Keratinocyte (primary cell): ENCODE measurements at regions not wholly inside any gene's neighbourhood (a gene's known extent, or its start where the extent isn't known, plus 50 kb on each side); places are given as distances from the start of the nearest gene placed in this dataset.

Experiments used
- DNase-seq: peaks from one replicate; pipeline ENCODE4 v3.0.0-alpha.2; 2011; ENCODE audit warnings: low read depth, missing footprints, low spot score
- FAIRE-seq: peaks from 2 replicates; lab custom pipeline; 2011; peaks lifted over from hg19 to GRCh38; lab: Jason Lieb, UNC
- H2AFZ ChIP-seq: 2 replicates; pipeline ENCODE4 v1.6.0; 2012; ENCODE audit warnings: low read length, control low read depth, inconsistent platforms; ENCODE audit not compliant: control insufficient read depth
- H3K27ac ChIP-seq: 2 replicates; pipeline ENCODE4 v1.5.1; 2011; ENCODE audit warnings: low read length; ENCODE audit not compliant: control insufficient read depth, insufficient read depth
- H3K27me3 ChIP-seq: 3 replicates; pipeline ENCODE4 v1.6.0; 2011; ENCODE audit warnings: low read length; ENCODE audit not compliant: control insufficient read depth, insufficient read depth; ENCODE audit errors: extremely low read depth
- H3K36me3 ChIP-seq, 2 experiments: 2 replicates in 1 of 2; 3 replicates in 1 of 2; pipeline ENCODE4 v1.5.1; 2011; ENCODE audit warnings: low read length in 2 of 2, mild to moderate bottlenecking in 1 of 2; ENCODE audit not compliant: control insufficient read depth in 2 of 2, insufficient read depth in 2 of 2; ENCODE audit errors: extremely low read depth in 1 of 2
- H3K4me1 ChIP-seq: 3 replicates; pipeline ENCODE4 v1.5.1; 2011; ENCODE audit warnings: low read length; ENCODE audit not compliant: control insufficient read depth, insufficient read depth; ENCODE audit errors: extremely low read depth
- H3K4me2 ChIP-seq: 3 replicates; pipeline ENCODE4 v1.6.0; 2011; ENCODE audit warnings: low read depth, low read length; ENCODE audit not compliant: control insufficient read depth, insufficient read depth; ENCODE audit errors: extremely low read depth
- H3K4me3 ChIP-seq, 3 experiments: fragments of 200-600 bp in 1 of 3; sonication (generic) in 1 of 3; 2 replicates in 2 of 3; 3 replicates in 1 of 3; pipeline ENCODE4 v1.5.1; 2011 to 2016; ENCODE audit warnings: low read length in 3 of 3, mild to moderate bottlenecking in 3 of 3, control low read depth in 2 of 3, inconsistent platforms in 1 of 3, low read depth in 1 of 3, mixed read lengths in 1 of 3, mixed run types in 1 of 3, moderate library complexity in 1 of 3; ENCODE audit not compliant: control insufficient read depth in 2 of 3, insufficient read depth in 2 of 3; ENCODE audit errors: extremely low read depth in 1 of 3
- H3K79me2 ChIP-seq: 2 replicates; pipeline ENCODE4 v1.6.0; 2012; ENCODE audit warnings: low read length; ENCODE audit not compliant: control insufficient read depth, insufficient read depth
- H3K9ac ChIP-seq: 3 replicates; pipeline ENCODE4 v1.6.0; 2011; ENCODE audit warnings: low read length; ENCODE audit not compliant: control insufficient read depth, insufficient read depth; ENCODE audit errors: extremely low read depth
- H3K9me1 ChIP-seq: 3 replicates; pipeline ENCODE4 v1.6.0; 2011; ENCODE audit warnings: low read length; ENCODE audit not compliant: control insufficient read depth, insufficient read depth; ENCODE audit errors: extremely low read depth
- H3K9me3 ChIP-seq: 2 replicates; pipeline ENCODE4 v1.5.1; 2012; ENCODE audit warnings: low read depth, low read length; ENCODE audit not compliant: control insufficient read depth
- H4K20me1 ChIP-seq: 3 replicates; pipeline ENCODE4 v1.6.0; 2011; ENCODE audit warnings: low read length; ENCODE audit not compliant: control insufficient read depth, insufficient read depth; ENCODE audit errors: extremely low read depth
- EZH2 ChIP-seq: IDR thresholded peaks from one replicate; pipeline ENCODE4 v1.6.1; 2012; ENCODE audit warnings: inconsistent platforms, mild to moderate bottlenecking, low read length, moderate library complexity
- dilution Hi-C: fragments of 300-500 bp; cut with MboI; formaldehyde crosslinking; loops from one replicate; pipeline ENCODE4 v1.7.0; 2020; ENCODE audit warnings: low sequenced_read_pairs; ENCODE audit not compliant: extremely low pct_ligation_motif_present
- TF ChIP-seq, protein P1 (sequence below), 3 experiments: IDR thresholded peaks in 1 of 3; conservative IDR thresholded peaks in 1 of 3; optimal IDR thresholded peaks in 1 of 3; 2 replicates in 2 of 3; 3 replicates in 1 of 3; pipeline versions ENCODE3 to v1.5.1; 2011; ENCODE audit warnings: low read length in 3 of 3, mild to moderate bottlenecking in 3 of 3, moderate library complexity in 2 of 3, control low read depth in 1 of 3, inconsistent platforms in 1 of 3; ENCODE audit not compliant: insufficient read depth in 2 of 3; ENCODE audit errors: extremely low read depth in 1 of 3

DNA sequence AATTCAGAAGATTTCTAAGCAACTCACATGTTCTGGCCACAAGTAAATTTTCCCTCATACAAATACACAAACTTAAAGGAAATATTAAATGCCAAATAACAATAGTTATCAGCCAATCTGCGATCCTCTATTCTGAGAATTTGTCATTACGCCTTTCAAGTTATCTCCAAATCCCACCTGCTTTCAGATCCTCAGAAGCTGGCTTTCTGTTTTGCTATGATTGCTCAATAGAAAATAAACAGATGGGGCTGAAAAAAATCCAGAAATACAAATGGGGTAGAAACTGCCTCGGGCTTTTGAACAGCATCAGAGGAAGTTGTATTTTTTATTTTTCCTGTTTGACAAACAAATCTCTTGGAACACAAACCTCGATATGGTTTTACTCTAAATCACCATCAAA is 74.0 kb upstream of the CNTN4 start:
- no peak overlapping the region for H3K4me2 ChIP-seq
- TF ChIP-seq EZH2: no peak
- TF ChIP-seq, protein P1, sequence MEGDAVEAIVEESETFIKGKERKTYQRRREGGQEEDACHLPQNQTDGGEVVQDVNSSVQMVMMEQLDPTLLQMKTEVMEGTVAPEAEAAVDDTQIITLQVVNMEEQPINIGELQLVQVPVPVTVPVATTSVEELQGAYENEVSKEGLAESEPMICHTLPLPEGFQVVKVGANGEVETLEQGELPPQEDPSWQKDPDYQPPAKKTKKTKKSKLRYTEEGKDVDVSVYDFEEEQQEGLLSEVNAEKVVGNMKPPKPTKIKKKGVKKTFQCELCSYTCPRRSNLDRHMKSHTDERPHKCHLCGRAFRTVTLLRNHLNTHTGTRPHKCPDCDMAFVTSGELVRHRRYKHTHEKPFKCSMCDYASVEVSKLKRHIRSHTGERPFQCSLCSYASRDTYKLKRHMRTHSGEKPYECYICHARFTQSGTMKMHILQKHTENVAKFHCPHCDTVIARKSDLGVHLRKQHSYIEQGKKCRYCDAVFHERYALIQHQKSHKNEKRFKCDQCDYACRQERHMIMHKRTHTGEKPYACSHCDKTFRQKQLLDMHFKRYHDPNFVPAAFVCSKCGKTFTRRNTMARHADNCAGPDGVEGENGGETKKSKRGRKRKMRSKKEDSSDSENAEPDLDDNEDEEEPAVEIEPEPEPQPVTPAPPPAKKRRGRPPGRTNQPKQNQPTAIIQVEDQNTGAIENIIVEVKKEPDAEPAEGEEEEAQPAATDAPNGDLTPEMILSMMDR (optimal IDR thresholded peaks at IDR 0.05 in 1 of 3, IDR thresholded peaks at IDR 0.05 in 1 of 3, conservative IDR thresholded peaks at IDR 0.05 in 1 of 3; ENCODE audit: extremely low read depth in 1 of 3, insufficient read depth in 2 of 3, low read length in 3 of 3): no peak
- no peaks in the 10 kb centered on the region for H3K9me1 ChIP-seq
- no peak overlapping the region for H3K9ac ChIP-seq
- H3K79me2 ChIP-seq: no peaks in the 10 kb centered on the region
- H3K4me1 ChIP-seq: no peaks in the 10 kb centered on the region
- no peaks in the 10 kb centered on the region for H3K27me3 ChIP-seq
- no peaks in the 10 kb centered on the region for H4K20me1 ChIP-seq
- DNase-seq (no peak), FAIRE-seq (no peak)
- dilution Hi-C loops: no loop called here
- no peaks in the 10 kb centered on the region for H3K9me3 ChIP-seq
- H3K4me3 ChIP-seq: no peak overlapping the region
- H3K36me3 ChIP-seq: no peaks in the 10 kb centered on the region
- no peak overlapping the region for H3K27ac ChIP-seq
- no peak overlapping the region for H2AFZ ChIP-seq

DNA sequence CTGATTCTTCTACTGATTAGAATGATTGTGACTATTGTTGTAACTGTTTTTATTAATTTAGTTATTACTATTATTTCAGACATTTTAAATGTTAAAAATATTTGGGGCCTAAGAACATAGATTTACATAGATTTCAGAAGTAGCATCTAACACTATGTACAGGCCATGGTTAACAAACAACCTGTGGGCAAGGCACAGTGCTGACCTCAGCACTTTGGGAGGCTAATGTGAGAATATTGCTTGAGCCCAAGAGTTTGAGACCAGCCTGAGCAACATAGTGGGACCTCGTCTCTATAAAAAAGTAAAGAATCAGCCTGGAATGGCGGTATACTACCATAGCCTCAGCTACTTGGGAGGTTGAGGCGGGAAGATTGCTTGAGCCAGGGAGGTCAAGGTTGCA is 69.1 kb upstream of the CNTN4 start:
- H3K4me3 ChIP-seq: no peak overlapping the region
- dilution Hi-C loops: no loop called here
- no peak overlapping the region for H3K9ac ChIP-seq
- no peaks in the 10 kb centered on the region for H4K20me1 ChIP-seq
- no peak overlapping the region for H3K27ac ChIP-seq
- H3K4me1 ChIP-seq: no peaks in the 10 kb centered on the region
- no peaks in the 10 kb centered on the region for H3K36me3 ChIP-seq
- TF ChIP-seq, protein P1 (optimal IDR thresholded peaks at IDR 0.05 in 1 of 3, IDR thresholded peaks at IDR 0.05 in 1 of 3, conservative IDR thresholded peaks at IDR 0.05 in 1 of 3; ENCODE audit: extremely low read depth in 1 of 3, insufficient read depth in 2 of 3, low read length in 3 of 3): no peak
- no peak for TF ChIP-seq EZH2
- FAIRE-seq (no peak), DNase-seq (no peak)
- no peaks in the 10 kb centered on the region for H3K9me1 ChIP-seq
- H3K9me3 ChIP-seq: no peaks in the 10 kb centered on the region
- no peaks in the 10 kb centered on the region for H3K27me3 ChIP-seq
- no peak overlapping the region for H2AFZ ChIP-seq
- no peaks in the 10 kb centered on the region for H3K79me2 ChIP-seq
- H3K4me2 ChIP-seq: no peak overlapping the region
